ENCODE measurements at regions not wholly inside any gene's neighbourhood (a gene's known extent, or its start where the extent isn't known, plus 50 kb on each side); places are given as distances from the start of the nearest gene placed in this dataset.

GRCh38 chr1:198887866-198888265 is 249.0 kb downstream of the PTPRC start:
- DNase-seq (ENCODE audit: low spot score): no peak
- peak overlapping the region; percentile 94 for H3K27ac ChIP-seq (ENCODE audit: low read depth, low read length, poor library complexity, severe bottlenecking)
- intact Hi-C loops (cut with micrococcal nuclease; ENCODE audit: unreplicated experiment): no loop called here
- BruUV-seq (replicated peaks): no TSS peak
- no peak overlapping the region for H3K4me3 ChIP-seq (ENCODE audit: low read depth, low read length, poor library complexity, severe bottlenecking)
- TF ChIP-seq CTCF (conservative IDR thresholded peaks at IDR 0.05; ENCODE audit: low read depth, low read length) (no peak), EZH2 (IDR thresholded peaks at IDR 0.05; ENCODE audit: borderline replicate concordance, low read depth, low read length, poor library complexity, severe bottlenecking) (no peak)
- peaks cover 73% of the 10 kb centered on the region for H3K4me1 ChIP-seq (ENCODE audit: insufficient read depth, low read length, poor library complexity, severe bottlenecking)
- H3K9me3 ChIP-seq (ENCODE audit: low read depth, low read length, poor library complexity, severe bottlenecking): no peaks in the 10 kb centered on the region
- H3K36me3 ChIP-seq (ENCODE audit: insufficient read depth, low read length, poor library complexity, severe bottlenecking): peaks cover 23% of the 10 kb centered on the region
- no peaks in the 10 kb centered on the region for H3K27me3 ChIP-seq (replicated peaks; ENCODE audit: insufficient read depth, low read depth, low read length, poor library complexity)
- ChIA-PET CTCF (no interaction called here), POLR2A (ENCODE audit: low non-redundant PET) (no interaction called here)

- BruUV-seq (replicated peaks): no TSS peak
- H3K4me3 ChIP-seq (ENCODE audit: low read depth, low read length, poor library complexity, severe bottlenecking): no peak overlapping the region
- H3K27me3 ChIP-seq (replicated peaks; ENCODE audit: insufficient read depth, low read depth, low read length, poor library complexity): no peaks in the 10 kb centered on the region
- POLR2A ChIA-PET (ENCODE audit: low non-redundant PET): interaction anchor here (0.6 kb wide), 1 partner anchor 112 kb away, joined by 4 read pairs; no protein-coding TSS in a partner anchor
- peaks cover 22% of the 10 kb centered on the region for H3K36me3 ChIP-seq (ENCODE audit: insufficient read depth, low read length, poor library complexity, severe bottlenecking)
- peaks cover 73% of the 10 kb centered on the region for H3K4me1 ChIP-seq (ENCODE audit: insufficient read depth, low read length, poor library complexity, severe bottlenecking)
- DNase-seq (ENCODE audit: low spot score): no peak
- peak overlapping the region; percentile 94 for H3K27ac ChIP-seq (ENCODE audit: low read depth, low read length, poor library complexity, severe bottlenecking)
- CTCF ChIA-PET: no interaction called here
- TF ChIP-seq EZH2 (IDR thresholded peaks at IDR 0.05; ENCODE audit: borderline replicate concordance, low read depth, low read length, poor library complexity, severe bottlenecking) (no peak), CTCF (conservative IDR thresholded peaks at IDR 0.05; ENCODE audit: low read depth, low read length) (no peak)
- intact Hi-C loops (cut with micrococcal nuclease; ENCODE audit: unreplicated experiment): no loop called here
- no peaks in the 10 kb centered on the region for H3K9me3 ChIP-seq (ENCODE audit: low read depth, low read length, poor library complexity, severe bottlenecking)
Observed at GRCh38 chr1:198888379-198888943, 249.6 kb downstream of the PTPRC start.

GRCh38 chr1:198889101-198889500 is 250.3 kb downstream of the PTPRC start:
- no peaks in the 10 kb centered on the region for H3K27me3 ChIP-seq (replicated peaks; ENCODE audit: insufficient read depth, low read depth, low read length, poor library complexity)
- DNase-seq (ENCODE audit: low spot score): no peak
- no peak overlapping the region for H3K4me3 ChIP-seq (ENCODE audit: low read depth, low read length, poor library complexity, severe bottlenecking)
- peaks cover 21% of the 10 kb centered on the region for H3K36me3 ChIP-seq (ENCODE audit: insufficient read depth, low read length, poor library complexity, severe bottlenecking)
- intact Hi-C loops (cut with micrococcal nuclease; ENCODE audit: unreplicated experiment): no loop called here
- peaks cover 79% of the 10 kb centered on the region for H3K4me1 ChIP-seq (ENCODE audit: insufficient read depth, low read length, poor library complexity, severe bottlenecking)
- no TSS peak for BruUV-seq (replicated peaks)
- TF ChIP-seq CTCF (conservative IDR thresholded peaks at IDR 0.05; ENCODE audit: low read depth, low read length) (no peak), EZH2 (IDR thresholded peaks at IDR 0.05; ENCODE audit: borderline replicate concordance, low read depth, low read length, poor library complexity, severe bottlenecking) (no peak)
- H3K27ac ChIP-seq (ENCODE audit: low read depth, low read length, poor library complexity, severe bottlenecking): peak overlapping the region; percentile 94
- POLR2A ChIA-PET (ENCODE audit: low non-redundant PET): interaction anchor here (0.6 kb wide), 1 partner anchor 111 kb away, joined by 4 read pairs; no protein-coding TSS in a partner anchor
- CTCF ChIA-PET: no interaction called here
- no peaks in the 10 kb centered on the region for H3K9me3 ChIP-seq (ENCODE audit: low read depth, low read length, poor library complexity, severe bottlenecking)

Measured in A673 (cell line).